Stomach (tissue), 4 donors: ENCODE measurements at regions not wholly inside any gene's neighbourhood (a gene's known extent, or its start where the extent isn't known, plus 50 kb on each side); places are given as distances from the start of the nearest gene placed in this dataset.

ENCODE experiments used
- EP300 ChIP-seq: sonication (generic); formaldehyde crosslinking; IDR thresholded peaks from one replicate; pipeline ENCODE4 v1.6.1; 2017; ENCODE audit warnings: antibody characterized with exemption
- POLR2A ChIP-seq, 4 donors: fragments of 450-650 bp; IDR thresholded peaks; one replicate each; pipeline ENCODE4 v1.6.1; 2016; ENCODE audit warnings: antibody characterized with exemption in 4 of 4, control low read depth in 2 of 4, mild to moderate bottlenecking in 1 of 4, moderate library complexity in 1 of 4

DNA sequence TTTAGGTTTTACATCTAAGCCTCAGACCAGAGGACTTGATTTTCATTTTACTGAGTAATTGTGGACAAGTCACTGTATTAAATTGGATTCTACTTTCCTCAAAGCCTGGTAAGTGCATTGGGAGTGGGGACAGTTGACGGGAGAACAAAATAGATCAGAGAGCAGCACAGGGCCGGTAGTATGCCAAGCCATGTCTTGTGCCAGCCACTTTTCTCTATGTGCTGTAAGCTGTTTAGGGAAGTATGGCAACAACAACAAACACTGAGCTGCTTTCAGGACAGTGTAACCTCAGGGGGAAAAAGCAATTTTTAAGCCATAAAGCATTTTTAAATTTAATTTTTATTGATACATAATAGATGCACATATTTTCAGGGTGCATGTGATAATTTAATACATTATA lies 365.9 kb upstream of the IGFBP3 start:
- no peak for TF ChIP-seq EP300
- TF ChIP-seq POLR2A (IDR thresholded peaks at IDR 0.05) = no peak
